Heart right ventricle (tissue), 16 donors: ENCODE measurements at regions not wholly inside any gene's neighbourhood (a gene's known extent, or its start where the extent isn't known, plus 50 kb on each side); places are given as distances from the start of the nearest gene placed in this dataset.

ENCODE experiments used
- ATAC-seq, 8 donors: fragments of 200-7000 bp; cut with Tn5 transposase; one replicate each; pipeline ENCODE4 v1.9.1; 2020; ENCODE audit warnings: mild to moderate bottlenecking in 8 of 8, moderate library complexity in 8 of 8, moderate number of reproducible peaks in 1 of 8
- DNase-seq, 2 donors: peaks; one replicate each; pipeline ENCODE4 v3.0.0-alpha.2; 2020
- H3K27ac ChIP-seq, 10 donors: fragments of 200-600 bp; sonication (generic) in 2 of 10; one replicate each; pipeline versions ENCODE4 v1.5.0 to v1.8.0; 2020 to 2022; ENCODE audit warnings: mild to moderate bottlenecking in 3 of 10
- H3K27me3 ChIP-seq, 7 donors: fragments of 200-600 bp; one replicate each; pipeline ENCODE4 v1.8.0; 2021 to 2022; ENCODE audit warnings: mild to moderate bottlenecking in 2 of 7
- H3K36me3 ChIP-seq, 9 donors: fragments of 200-600 bp; sonication (generic) in 1 of 9; one replicate each; pipeline versions ENCODE4 v1.5.0 to v1.8.0; 2020 to 2022; ENCODE audit warnings: mild to moderate bottlenecking in 2 of 9
- H3K4me1 ChIP-seq, 9 donors: fragments of 200-600 bp; sonication (generic) in 1 of 9; one replicate each; pipeline versions ENCODE4 v1.5.0 to v1.8.0; 2020 to 2022; ENCODE audit warnings: mild to moderate bottlenecking in 4 of 9
- H3K4me3 ChIP-seq, 10 donors: fragments of 200-600 bp; sonication (generic) in 2 of 10; one replicate each; pipeline versions ENCODE4 v1.5.0 to v1.8.0; 2020 to 2022; ENCODE audit warnings: mild to moderate bottlenecking in 7 of 10, moderate library complexity in 2 of 10
- H3K9me3 ChIP-seq, 11 donors: fragments of 200-600 bp in 10 of 11; sonication (generic) in 2 of 11; one replicate each; pipeline versions ENCODE4 v1.5.0 to v1.8.0; 2013 to 2022; ENCODE audit warnings: mild to moderate bottlenecking in 2 of 11, control low read depth in 1 of 11, moderate library complexity in 1 of 11
- WGBS, 2 donors: extraction: QIAGEN DNeasy Blood & Tissue Kit; methylation state at CpG; one replicate each; pipeline ENCODE4 v1.1.7; 2013; ENCODE audit warnings: inconsistent platforms in 1 of 2; 5-methylcytosine and 5-hydroxymethylcytosine counted together
- intact Hi-C, 10 donors: fragments of 100-400 bp; cut with DNase I; formaldehyde crosslinking; loops; one replicate each; pipeline versions ENCODE4 v1.11.1 to v1.14.2; 2022
- TF ChIP-seq, protein P1 (sequence below), 9 donors: fragments of 200-600 bp; sonication (generic) in 2 of 9; IDR thresholded peaks; one replicate each; pipeline versions ENCODE4 v1.5.0 to v1.8.0; 2021 to 2022; ENCODE audit warnings: antibody characterized with exemption in 9 of 9, mild to moderate bottlenecking in 5 of 9, moderate library complexity in 1 of 9
- donor health status: Arrhythmogenic right ventricular cardiomyopathy.
- donor health status: ischemic (EF 13 %, LVEDD 7.1; RV severe dilation, severe dysfunction).
- donor health status: healthy with polysubstance abuse.
- donor health status: DM: no; HTN: yes; CAD: no.
- donor health status: DM: no; HTN: no; CAD: no.
- donor health status: ischemic (EF 25% LVEDD 6.9; RV normal size, moderate dysfunction).
- donor health status: ischemic (EF 25% LVEDD 5.7; RV mildly dilated, moderate dysfunction).
- donor health status: healthy.
- donor health status: DM: yes; HTN: yes; CAD: no.
- donor health status: Ischemic cardiomyopathy.
- donor health status: ischemic (EF 35%, LVEDD 5.7; RV mildly dilated, moderate dysfunction).
- donor health status: nonischemic (EF 11% LVEDD 7.7; RV severe dilation, severe dysfunction).
- donor health status: DM: yes; HTN: yes; CAD: no.
- donor health status: PGD.
- donor health status: ischemic (EF 29% LVEDD 5.4; RV normal size, mild dysfunction).
- donor health status: nonischemic (EF 23%, LVEDD 6.1; RV moderate dilation, normal function).

DNA sequence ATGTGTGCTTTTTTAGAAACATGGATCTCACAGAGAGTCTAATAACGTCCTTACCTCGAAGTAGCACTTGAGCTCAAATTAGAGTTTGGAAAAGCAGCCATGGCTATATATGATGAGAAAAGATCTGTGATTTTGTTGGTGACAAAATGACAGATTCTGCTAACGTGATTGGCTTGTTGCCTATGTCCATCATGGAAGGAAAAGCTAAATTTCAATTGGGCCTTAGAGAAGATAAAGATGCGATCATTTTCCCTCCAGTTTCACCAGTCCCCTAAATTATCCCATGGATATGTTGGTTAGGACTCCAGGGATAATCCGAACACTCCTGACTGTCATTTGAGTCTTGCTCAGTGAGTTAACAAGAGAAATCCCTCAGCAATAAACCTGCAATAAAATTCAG lies 175.8 kb downstream of the C16orf95 start:
- 59 to 73% methylated on average over 5 of the region's 5 CpGs for WGBS, 2 donors
- peaks cover 0 to 3% (median 0%) of the 10 kb centered on the region in 7 donors for H3K27me3 ChIP-seq
- no peak overlapping the region for H3K27ac ChIP-seq
- no peak overlapping the region for H3K4me3 ChIP-seq
- H3K4me1 ChIP-seq, result no peaks in the 10 kb centered on the region
- H3K36me3 ChIP-seq, result no peaks in the 10 kb centered on the region
- intact Hi-C loops, result no loop called here
- TF ChIP-seq, protein P1, sequence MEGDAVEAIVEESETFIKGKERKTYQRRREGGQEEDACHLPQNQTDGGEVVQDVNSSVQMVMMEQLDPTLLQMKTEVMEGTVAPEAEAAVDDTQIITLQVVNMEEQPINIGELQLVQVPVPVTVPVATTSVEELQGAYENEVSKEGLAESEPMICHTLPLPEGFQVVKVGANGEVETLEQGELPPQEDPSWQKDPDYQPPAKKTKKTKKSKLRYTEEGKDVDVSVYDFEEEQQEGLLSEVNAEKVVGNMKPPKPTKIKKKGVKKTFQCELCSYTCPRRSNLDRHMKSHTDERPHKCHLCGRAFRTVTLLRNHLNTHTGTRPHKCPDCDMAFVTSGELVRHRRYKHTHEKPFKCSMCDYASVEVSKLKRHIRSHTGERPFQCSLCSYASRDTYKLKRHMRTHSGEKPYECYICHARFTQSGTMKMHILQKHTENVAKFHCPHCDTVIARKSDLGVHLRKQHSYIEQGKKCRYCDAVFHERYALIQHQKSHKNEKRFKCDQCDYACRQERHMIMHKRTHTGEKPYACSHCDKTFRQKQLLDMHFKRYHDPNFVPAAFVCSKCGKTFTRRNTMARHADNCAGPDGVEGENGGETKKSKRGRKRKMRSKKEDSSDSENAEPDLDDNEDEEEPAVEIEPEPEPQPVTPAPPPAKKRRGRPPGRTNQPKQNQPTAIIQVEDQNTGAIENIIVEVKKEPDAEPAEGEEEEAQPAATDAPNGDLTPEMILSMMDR (IDR thresholded peaks at IDR 0.05), result no peak
- H3K9me3 ChIP-seq, result peaks cover 0 to 12% (median 0%) of the 10 kb centered on the region in 11 donors
- ATAC-seq (no peak), DNase-seq (no peak)

DNA sequence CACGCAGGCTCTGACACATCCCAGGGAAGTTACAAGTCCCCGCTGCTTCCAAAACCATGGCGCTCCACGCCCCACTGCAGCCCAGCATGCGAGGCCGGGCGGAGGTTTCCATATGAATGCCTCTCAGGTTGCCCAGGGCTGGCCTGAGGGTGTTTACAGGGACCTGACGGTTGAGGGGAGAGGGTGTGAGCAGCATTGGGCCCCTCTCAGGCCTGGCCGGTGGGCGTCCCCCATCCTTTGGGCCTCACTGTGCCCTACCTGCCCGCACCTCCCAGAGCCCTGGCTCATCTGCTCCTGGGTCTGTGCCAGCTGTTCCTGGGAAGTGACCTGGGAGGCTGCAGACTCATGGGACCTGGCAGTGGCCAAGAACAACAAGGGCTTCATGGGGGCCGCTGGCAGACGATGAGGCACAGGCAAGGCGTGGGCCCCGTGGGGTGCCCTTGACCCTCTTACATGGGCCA lies 173.5 kb downstream of the C16orf95 start:
- H3K4me1 ChIP-seq, result no peaks in the 10 kb centered on the region
- no peak overlapping the region for H3K4me3 ChIP-seq
- TF ChIP-seq, protein P1 (IDR thresholded peaks at IDR 0.05), result no peak
- intact Hi-C loops, result no loop called here
- no peaks in the 10 kb centered on the region for H3K27me3 ChIP-seq
- no peaks in the 10 kb centered on the region for H3K36me3 ChIP-seq
- no peak overlapping the region for H3K27ac ChIP-seq
- H3K9me3 ChIP-seq, result peaks cover 0 to 5% (median 0%) of the 10 kb centered on the region in 11 donors
- 87 to 88% methylated on average over 15 of the region's 15 CpGs for WGBS, 2 donors
- no peak for ATAC-seq
- no peak for DNase-seq

DNA sequence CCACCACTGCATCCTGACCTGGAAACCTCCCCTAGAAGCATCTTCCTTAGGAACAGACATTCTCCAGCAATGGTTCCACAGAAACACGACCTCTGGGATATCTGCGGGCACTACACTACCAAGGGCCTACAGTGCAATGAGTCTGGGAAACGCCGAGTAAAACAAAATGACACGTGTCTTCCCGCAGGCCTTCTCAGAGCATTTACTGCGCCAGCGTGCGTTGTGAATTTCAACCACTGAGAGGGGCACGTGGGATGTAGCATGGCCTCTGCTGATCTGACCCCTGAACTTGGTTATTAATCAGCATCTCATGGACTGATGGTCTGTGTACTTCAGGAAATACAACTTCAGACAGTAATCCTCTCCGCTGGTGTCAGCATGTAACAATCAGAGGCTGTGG lies 173.0 kb downstream of the C16orf95 start:
- WGBS, 2 donors, result 83 to 88% methylated on average over 11 of the region's 11 CpGs
- no peaks in the 10 kb centered on the region for H3K4me1 ChIP-seq
- no peak overlapping the region for H3K27ac ChIP-seq
- no peak overlapping the region for H3K4me3 ChIP-seq
- no peak for DNase-seq
- peaks cover 0 to 6% (median 0%) of the 10 kb centered on the region in 11 donors for H3K9me3 ChIP-seq
- H3K27me3 ChIP-seq, result no peaks in the 10 kb centered on the region
- H3K36me3 ChIP-seq, result no peaks in the 10 kb centered on the region
- ATAC-seq, result no peak
- intact Hi-C loops, result no loop called here
- TF ChIP-seq, protein P1 (IDR thresholded peaks at IDR 0.05), result no peak

DNA sequence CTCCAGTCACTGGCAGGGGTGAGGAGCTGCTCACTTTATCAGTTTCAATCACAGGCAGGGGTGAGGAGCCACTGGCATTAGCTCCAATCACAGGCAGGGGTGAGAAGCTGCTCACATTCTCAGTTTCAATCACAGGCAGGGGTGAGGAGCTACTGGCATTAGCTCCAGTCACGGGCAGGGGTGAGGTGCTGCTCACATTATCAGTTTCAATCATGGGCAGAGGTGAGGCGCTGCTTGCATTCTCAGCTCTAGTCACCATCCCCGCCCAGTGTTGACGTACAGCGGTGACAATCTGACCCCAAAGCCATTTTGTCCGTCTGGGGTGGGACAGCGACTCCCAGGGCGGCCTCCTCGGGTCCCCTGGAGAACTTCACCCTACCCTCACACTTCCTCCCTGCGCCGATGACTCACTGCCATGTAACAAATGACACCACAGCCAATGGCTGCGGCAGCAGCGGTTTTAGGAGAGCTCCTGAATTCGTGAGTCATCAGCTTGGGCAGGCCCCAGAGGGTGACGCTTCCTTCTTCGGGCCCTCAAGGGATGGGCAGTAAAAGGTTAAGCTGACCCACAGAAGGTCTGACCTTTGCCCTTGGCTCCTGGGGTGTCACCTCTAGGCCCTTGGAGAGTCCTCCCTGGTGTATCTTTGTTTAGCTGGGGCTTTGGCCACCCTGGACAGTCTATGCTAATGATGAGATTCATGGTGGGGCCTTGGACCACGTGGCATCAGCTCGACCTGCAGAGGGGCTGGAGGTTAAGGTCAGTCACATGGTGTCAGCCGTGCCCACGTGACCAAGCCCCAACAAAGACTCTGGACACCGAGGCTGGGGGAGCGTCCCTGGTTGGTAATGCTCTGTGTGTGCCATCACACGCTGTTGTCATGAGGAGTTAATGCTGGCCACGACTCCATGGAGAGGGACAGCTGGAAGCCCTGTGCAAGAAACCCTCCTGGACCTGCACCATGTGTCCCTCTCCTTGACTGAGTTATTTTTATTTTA lies 171.7 kb downstream of the C16orf95 start:
- Histone ChIP-seq H3K4me1 (no peaks in the 10 kb centered on the region), H3K27ac (no peak overlapping the region), H3K27me3 (peaks cover 0 to 4% (median 0%) of the 10 kb centered on the region in 7 donors), H3K4me3 (no peak overlapping the region), H3K9me3 (peaks cover 0 to 13% (median 0%) of the 10 kb centered on the region in 11 donors), H3K36me3 (no peaks in the 10 kb centered on the region)
- DNase-seq, result no peak
- TF ChIP-seq, protein P1 (IDR thresholded peaks at IDR 0.05), result no peak
- WGBS, 2 donors, result 92 to 94% methylated on average over 24 of the region's 24 CpGs
- ATAC-seq, result no peak
- intact Hi-C loops, result no loop called here
